Cerebellar cortex (tissue), 1 donor: ENCODE measurements at regions not wholly inside any gene's neighbourhood (a gene's known extent, or its start where the extent isn't known, plus 50 kb on each side); places are given as distances from the start of the nearest gene placed in this dataset.
"Not testable (repeated sequence)": the region's sequence is repeated elsewhere in the genome, so short reads cannot be mapped to it uniquely, and the experiment has no call there.

Source experiments
- DNase-seq: peaks from one replicate; pipeline ENCODE4 v3.0.0-alpha.2; 2015; ENCODE audit warnings: low spot score

- no peak for DNase-seq
Measured at GRCh38 chr7:48822138-48822537, 102.2 kb upstream of the CDC14C start.

GRCh38 chr7:48832303-48832845, 92.0 kb upstream of the CDC14C start:
- DNase-seq, result peak; percentile 70

DNA sequence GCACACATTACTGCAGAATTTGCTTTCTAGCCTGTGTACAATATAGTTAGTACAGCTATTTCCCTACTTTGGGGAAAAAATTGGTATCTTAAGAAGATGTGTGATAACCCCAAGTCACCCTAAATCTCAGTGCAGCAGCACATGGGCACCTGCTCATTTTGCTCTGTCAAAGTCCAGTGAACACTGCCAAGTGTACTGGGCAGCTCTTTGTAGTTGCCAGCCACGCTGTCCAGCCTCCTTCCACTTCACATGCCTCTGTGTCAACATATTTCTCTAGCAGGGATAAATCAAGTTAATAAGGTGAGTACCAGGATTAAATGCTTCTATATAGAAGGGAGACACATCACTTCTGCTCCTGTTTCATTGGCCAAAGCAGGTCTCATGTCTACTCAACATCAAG, 87.1 kb upstream of the CDC14C start:
- no peak for DNase-seq

GRCh38 chr7:48839108-48839507, 85.2 kb upstream of the CDC14C start:
- no peak for DNase-seq

DNA sequence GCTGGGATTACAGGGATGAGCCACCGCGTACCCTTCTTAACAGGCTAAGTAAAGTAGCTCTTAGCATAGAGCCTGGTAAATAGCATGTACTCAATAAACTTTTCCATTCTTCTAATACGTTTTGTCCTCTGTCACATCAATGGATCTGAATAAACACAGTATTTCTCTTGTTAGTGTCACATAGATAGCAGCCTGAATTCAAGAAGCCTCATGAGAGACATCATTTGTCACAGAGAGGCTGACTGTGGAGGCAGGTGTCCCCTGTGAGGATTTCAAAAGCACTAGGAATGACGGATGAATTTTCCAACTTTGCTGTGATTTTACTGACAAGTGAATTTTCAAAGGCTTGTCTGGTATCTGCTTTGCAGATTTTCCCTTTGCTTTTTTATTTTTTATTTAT, 82.6 kb upstream of the CDC14C start:
- DNase-seq, result no peak

GRCh38 chr7:48847917-48848316, 76.4 kb upstream of the CDC14C start:
- no peak for DNase-seq

GRCh38 chr7:48860447-48860846, 63.9 kb upstream of the CDC14C start:
- DNase-seq, result not testable (repeated sequence)

- DNase-seq, result peak; percentile 94
Measured at GRCh38 chr7:48868916-48869315, 55.4 kb upstream of the CDC14C start.

GRCh38 chr7:48872548-48872947, 51.8 kb upstream of the CDC14C start:
- DNase-seq, result no peak
